T1000 (cell line): ENCODE measurements at regions not wholly inside any gene's neighbourhood (a gene's known extent, or its start where the extent isn't known, plus 50 kb on each side); places are given as distances from the start of the nearest gene placed in this dataset.
"Not testable (repeated sequence)": the region's sequence is repeated elsewhere in the genome, so short reads cannot be mapped to it uniquely, and the experiment has no call there.

Experiments
- DNase-seq: peaks from one replicate; lab custom pipeline; 2025; ENCODE audit warnings: mixed read lengths; lab: John Stamatoyannopoulos, UW

- no peak for DNase-seq
Measured at GRCh38 chr12:75665216-75665615, 153.8 kb upstream of the KRR1 start.

GRCh38 chr12:75662511-75663159 lies 151.2 kb upstream of the KRR1 start:
- DNase-seq = no peak

GRCh38 chr12:75661908-75662307 lies 150.5 kb upstream of the KRR1 start:
- no peak for DNase-seq

GRCh38 chr12:75660805-75661404 lies 149.5 kb upstream of the KRR1 start:
- no peak for DNase-seq

- DNase-seq = peak; percentile 15
Measured at GRCh38 chr12:75660107-75660530, 148.7 kb upstream of the KRR1 start.

GRCh38 chr12:75658901-75659823 lies 147.8 kb upstream of the KRR1 start:
- peak; percentile 15 for DNase-seq

- DNase-seq = no peak
Measured at GRCh38 chr12:75658286-75658685, 146.9 kb upstream of the KRR1 start.

- DNase-seq = no peak
Measured at GRCh38 chr12:75657831-75658230, 146.4 kb upstream of the KRR1 start.

- not testable (repeated sequence) for DNase-seq
Measured at GRCh38 chr12:75657354-75657753, 145.9 kb upstream of the KRR1 start.

GRCh38 chr12:75656648-75657047 lies 145.2 kb upstream of the KRR1 start:
- DNase-seq = no peak

GRCh38 chr12:75656210-75656609 lies 144.8 kb upstream of the KRR1 start:
- no peak for DNase-seq

- DNase-seq = no peak
Measured at GRCh38 chr12:75655315-75655806, 144.0 kb upstream of the KRR1 start.

GRCh38 chr12:75651342-75651695 lies 139.9 kb upstream of the KRR1 start:
- no peak for DNase-seq

GRCh38 chr12:75650595-75651341 lies 139.4 kb upstream of the KRR1 start:
- no peak for DNase-seq

- DNase-seq = no peak
Measured at GRCh38 chr12:75650100-75650499, 138.7 kb upstream of the KRR1 start.

GRCh38 chr12:75648856-75649255 lies 137.4 kb upstream of the KRR1 start:
- no peak for DNase-seq

GRCh38 chr12:75646329-75647210 lies 135.2 kb upstream of the KRR1 start:
- no peak for DNase-seq

- DNase-seq = no peak
Measured at GRCh38 chr12:75644472-75645072, 133.2 kb upstream of the KRR1 start.

- DNase-seq = not testable (repeated sequence)
Measured at GRCh38 chr12:75643119-75643518, 131.7 kb upstream of the KRR1 start.

- DNase-seq = no peak
Measured at GRCh38 chr12:75642226-75642625, 130.8 kb upstream of the KRR1 start.
